K562 (cell line): ENCODE measurements at regions not wholly inside any gene's neighbourhood (a gene's known extent, or its start where the extent isn't known, plus 50 kb on each side); places are given as distances from the start of the nearest gene placed in this dataset.

Experiments
- ATF4 ChIP-seq: fragments of 450-650 bp; formaldehyde crosslinking; IDR thresholded peaks from 2 replicates; pipeline ENCODE4 v1.4.0; 2022; ENCODE audit warnings: mild to moderate bottlenecking, moderate library complexity
- ETS1 ChIP-seq: conservative IDR thresholded peaks from 2 replicates; pipeline ENCODE4 v1.6.1; 2011; ENCODE audit warnings: low read depth, mild to moderate bottlenecking, low read length; ENCODE audit not compliant: control insufficient read depth
- FOXA3 ChIP-seq, 2 experiments: fragments of 450-650 bp in 1 of 2; sonication (generic) in 1 of 2; formaldehyde crosslinking; IDR thresholded peaks in 1 of 2; conservative IDR thresholded peaks in 1 of 2; 2 replicates each; pipeline versions ENCODE4 v1.4.0 to v1.8.0; 2020 to 2022; ENCODE audit warnings: mild to moderate bottlenecking in 2 of 2, missing genetic modification reagents in 1 of 2
- FOXP1 ChIP-seq: sonication (generic); formaldehyde crosslinking; IDR thresholded peaks from 2 replicates; pipeline ENCODE4 v1.8.0; 2022; ENCODE audit warnings: mild to moderate bottlenecking, missing genetic modification reagents
- GTF3C2 ChIP-seq: IDR thresholded peaks from 3 replicates; pipeline ENCODE4 v1.6.1; 2011; ENCODE audit warnings: borderline replicate concordance, mild to moderate bottlenecking, moderate library complexity; ENCODE audit not compliant: insufficient read length; ENCODE audit errors: extremely low read depth
- KLF10 ChIP-seq: fragments of 250-450 bp; sonication (Bioruptor Pico); IDR thresholded peaks from 2 replicates; pipeline ENCODE4 v1.6.1; 2021; ENCODE audit warnings: matching md5 sums
- LARP7 ChIP-seq: fragments of 450-650 bp; IDR thresholded peaks from 2 replicates; pipeline ENCODE4 v1.6.1; 2016
- MLLT1 ChIP-seq, 2 experiments: fragments of 450-650 bp; IDR thresholded peaks; 2 replicates each; pipeline ENCODE4 v1.6.1; 2016
- NKRF ChIP-seq: fragments of 450-650 bp; IDR thresholded peaks from 2 replicates; pipeline ENCODE4 v1.6.1; 2016; ENCODE audit warnings: borderline replicate concordance
- SAFB ChIP-seq: fragments of 200-400 bp; formaldehyde crosslinking; IDR thresholded peaks from 2 replicates; pipeline ENCODE4 v1.6.1; 2017; ENCODE audit warnings: low read depth, low read length, borderline replicate concordance
- SPI1 ChIP-seq: IDR thresholded peaks from 2 replicates; pipeline ENCODE4 v1.6.1; 2011; ENCODE audit warnings: low read depth, low read length, control low read depth, borderline replicate concordance
- U2AF2 ChIP-seq: fragments of 200-400 bp; formaldehyde crosslinking; optimal IDR thresholded peaks from 2 replicates; pipeline ENCODE3; 2017; ENCODE audit warnings: low read depth, mild to moderate bottlenecking, low read length
- ZBTB33 ChIP-seq: sonication (generic); formaldehyde crosslinking; IDR thresholded peaks from 2 replicates; pipeline ENCODE4 v1.8.1; 2023; ENCODE audit warnings: mild to moderate bottlenecking, missing genetic modification reagents
- ZNF644 ChIP-seq: fragments of 200-800 bp; sonication (Bioruptor generic); IDR thresholded peaks from 2 replicates; pipeline ENCODE4 v1.6.1; 2016; ENCODE audit warnings: low read depth, missing genetic modification characterization, missing compliant biosample characterization
- ZNF764 ChIP-seq: fragments of 250-450 bp; sonication (Bioruptor Pico); IDR thresholded peaks from 2 replicates; pipeline ENCODE4 v1.4.0; 2020; ENCODE audit warnings: low read depth, mild to moderate bottlenecking, moderate library complexity

GRCh38 chr7:140275069-140275965 lies 98.5 kb upstream of the KDM7A start (continued):
- no peak for TF ChIP-seq SAFB
- TF ChIP-seq SPI1 = no peak
- 0 out of 2 replicates have a peak, but pooled peaks have one; percentile 19 for TF ChIP-seq ATF4 (CRISPR knock-in tag)
- no peak for TF ChIP-seq U2AF2
- no peak for TF ChIP-seq ZNF644 (tag)
- no peak for TF ChIP-seq FOXP1 (CRISPR knock-in tag)
- TF ChIP-seq ZNF764 (CRISPR knock-in tag) = no peak
- TF ChIP-seq ZBTB33 = no peak
- TF ChIP-seq FOXA3 (CRISPR knock-in tag; conservative IDR thresholded peaks at IDR 0.05 in 1 of 2, IDR thresholded peaks at IDR 0.05 in 1 of 2) = 0 out of 4 replicates have a peak, but pooled peaks of 1 of the 2 experiments have one; percentile 26
- TF ChIP-seq NKRF = no peak
- TF ChIP-seq ETS1 = no peak
- no peak for TF ChIP-seq KLF10
- no peak for TF ChIP-seq GTF3C2
- no peak for TF ChIP-seq LARP7
- peak in 1 of 2 experiments; percentile 99; a peak in 2 of 4 replicates for TF ChIP-seq MLLT1 (IDR thresholded peaks at IDR 0.05)
